NCI-H1105 treated with DMSO at 0.1 percent for 48 hours (cell line): ENCODE measurements at regions not wholly inside any gene's neighbourhood (a gene's known extent, or its start where the extent isn't known, plus 50 kb on each side); places are given as distances from the start of the nearest gene placed in this dataset.
"Not testable (repeated sequence)": the region's sequence is repeated elsewhere in the genome, so short reads cannot be mapped to it uniquely, and the experiment has no call there.

Experiments
- DNase-seq: peaks from one replicate; lab custom pipeline; 2025; lab: John Stamatoyannopoulos, UW

DNA sequence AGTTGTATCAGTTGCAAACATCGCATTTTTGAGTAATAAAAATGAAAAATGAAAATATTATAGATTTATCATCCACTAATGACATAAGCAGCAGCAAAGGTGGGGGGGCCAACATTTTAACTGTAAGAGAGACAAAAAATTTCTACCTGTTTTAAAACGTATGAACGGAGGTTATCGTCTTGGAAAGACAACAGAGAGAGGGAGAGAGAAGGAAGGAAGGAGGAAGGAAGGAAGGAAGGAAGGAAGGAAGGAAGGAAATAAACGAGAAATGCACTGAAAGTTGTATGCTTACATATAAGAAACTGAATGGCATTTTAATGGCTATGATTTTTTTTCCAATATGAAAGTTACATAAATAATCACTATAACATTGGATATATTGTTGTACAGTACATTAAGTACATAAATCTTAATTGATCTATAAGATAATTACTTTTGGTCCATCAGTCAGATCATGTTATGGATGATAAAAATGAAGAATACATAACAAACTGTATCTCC, 862.8 kb upstream of the SLITRK1 start:
- no peak for DNase-seq

DNA sequence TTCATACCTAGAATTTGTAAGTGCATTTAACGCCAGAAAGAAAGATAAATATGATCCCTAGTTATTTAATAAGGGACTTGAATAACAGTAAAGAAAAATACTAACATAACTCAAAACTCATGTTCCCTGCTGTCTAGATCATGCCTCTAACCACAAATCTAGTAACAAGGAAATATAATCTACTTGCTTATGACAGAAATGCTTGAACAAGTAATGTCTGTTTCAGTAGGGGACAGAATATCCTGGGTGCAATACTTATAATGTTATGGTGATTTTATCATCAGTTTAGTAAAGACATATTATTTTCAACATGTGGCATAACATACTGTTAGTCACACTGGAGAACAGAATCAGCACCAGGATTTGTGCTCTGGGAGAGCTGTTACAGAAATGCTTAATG, 861.9 kb upstream of the SLITRK1 start:
- no peak for DNase-seq

DNA sequence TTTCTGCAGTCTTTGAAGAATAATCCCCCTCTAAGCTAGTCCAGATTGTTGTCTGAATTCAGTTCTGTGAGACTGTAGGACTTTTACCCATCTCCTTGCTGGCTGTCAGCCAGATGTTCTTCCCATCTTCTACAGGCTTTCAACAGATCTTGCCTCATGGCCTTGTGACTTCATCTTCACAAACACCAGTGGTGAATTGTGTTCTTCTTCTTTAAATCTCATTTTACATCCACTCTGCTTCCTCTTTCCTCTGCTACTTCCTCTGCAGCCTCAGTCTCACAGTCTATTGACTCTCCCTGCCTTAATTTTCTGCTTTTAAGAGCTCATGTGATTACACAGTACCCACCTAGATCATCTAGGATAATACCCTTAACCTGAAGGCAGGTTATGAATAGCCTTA, 859.0 kb upstream of the SLITRK1 start:
- DNase-seq = no peak

DNA sequence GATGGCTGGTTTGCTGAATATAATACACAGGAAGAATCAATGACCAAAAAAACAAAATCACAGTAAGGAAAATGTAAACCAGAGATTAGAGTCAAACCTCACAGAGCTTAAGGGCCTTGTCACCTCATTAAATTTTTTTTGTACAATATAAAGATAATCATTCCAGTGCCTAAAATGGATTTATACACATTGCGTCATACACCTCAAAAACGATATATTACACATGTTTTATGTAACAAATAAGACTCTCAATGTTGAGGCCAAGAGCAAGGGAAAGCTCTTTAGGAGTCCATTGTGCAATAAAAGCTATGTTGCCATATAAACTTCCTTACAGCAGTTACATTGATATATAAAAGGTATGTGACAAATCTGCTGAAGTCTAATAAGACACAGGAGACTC, 856.7 kb upstream of the SLITRK1 start:
- no peak for DNase-seq

DNA sequence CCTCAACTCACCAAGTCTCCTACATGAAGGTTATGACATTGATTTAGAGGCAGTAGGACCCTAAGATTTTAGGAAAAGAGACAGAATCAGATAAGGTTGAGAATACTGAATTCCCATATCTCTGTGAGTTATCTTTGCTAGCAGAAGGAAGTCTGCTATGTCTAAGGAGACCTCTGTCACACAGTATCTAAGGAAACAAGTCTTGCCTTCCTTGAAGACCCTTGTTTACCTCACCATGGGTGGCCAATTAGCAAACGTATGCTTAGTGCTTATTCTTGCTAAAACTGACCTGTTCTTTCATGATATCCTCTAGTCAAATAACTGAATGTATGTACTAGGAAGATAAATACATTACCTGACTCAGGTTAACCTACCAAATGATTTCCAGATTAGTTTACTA, 855.4 kb upstream of the SLITRK1 start:
- no peak for DNase-seq

DNA sequence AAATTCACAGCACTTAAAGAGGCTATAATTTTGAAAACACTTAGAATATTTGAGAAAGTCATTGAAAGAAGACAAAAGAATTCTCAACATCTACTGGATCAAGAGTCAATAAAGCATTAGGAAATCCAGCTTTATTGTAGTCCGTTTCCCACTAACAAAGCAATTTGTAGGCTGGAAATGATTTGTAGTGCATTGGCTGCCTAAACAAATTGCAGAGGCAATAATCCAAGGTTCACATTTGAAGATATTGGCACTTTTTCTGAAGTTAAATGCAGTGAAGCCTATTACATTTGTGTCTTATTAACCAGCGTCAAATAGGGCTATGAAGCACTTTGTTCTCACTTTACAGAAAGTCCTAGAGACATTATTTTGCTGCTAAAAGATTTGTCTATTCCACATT, 848.1 kb upstream of the SLITRK1 start:
- peak; percentile 20 for DNase-seq

DNA sequence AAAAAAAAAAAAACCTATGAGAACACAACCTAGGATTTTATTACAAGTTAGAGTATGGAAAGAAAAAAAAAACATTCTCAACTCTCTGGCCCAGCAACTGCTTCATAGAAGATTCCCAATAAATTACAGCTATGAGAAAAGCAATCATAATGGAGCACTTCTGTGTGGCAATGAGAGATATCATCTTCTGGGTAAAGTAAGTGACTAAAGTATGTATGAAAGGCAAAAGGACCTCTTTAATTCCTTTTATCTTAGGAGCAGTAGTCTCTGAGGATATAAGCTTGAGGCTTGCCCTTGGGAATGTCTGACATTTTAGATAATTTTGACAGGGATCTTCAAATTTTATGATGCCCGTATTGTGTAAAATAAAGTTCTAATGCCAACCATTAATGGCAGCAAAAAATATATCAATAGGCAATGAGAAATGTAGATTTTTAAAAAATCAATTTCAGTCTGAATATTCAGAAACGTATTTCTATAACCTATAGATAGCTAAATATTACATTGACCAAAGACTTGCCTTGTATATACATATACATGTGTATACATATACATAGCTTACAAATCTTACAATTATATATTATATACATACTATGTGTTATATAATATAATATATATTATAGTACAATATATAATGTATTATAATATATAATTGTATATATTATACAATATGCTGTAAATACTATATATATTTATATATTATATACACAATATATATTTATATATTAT, 823.9 kb upstream of the SLITRK1 start:
- DNase-seq = no peak

DNA sequence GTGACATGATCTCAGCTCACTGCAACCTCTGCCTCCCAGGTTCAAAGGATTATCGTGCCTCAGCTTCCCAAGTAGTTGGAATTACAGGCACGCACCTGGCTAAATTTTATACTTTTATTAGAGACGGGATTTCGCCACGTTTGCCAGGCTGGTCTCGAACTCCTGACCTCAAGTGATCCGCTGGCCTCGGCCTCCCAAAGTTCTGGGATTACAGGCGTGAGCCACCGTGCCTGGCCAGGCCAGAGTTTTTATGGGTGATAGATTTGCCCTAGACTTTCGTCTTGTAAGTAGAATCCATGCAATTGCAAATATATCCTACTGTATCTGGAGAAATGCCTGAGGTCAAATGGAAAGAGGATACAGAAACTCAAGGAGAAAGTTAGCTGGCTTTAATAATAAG, 819.9 kb upstream of the SLITRK1 start:
- no peak for DNase-seq

DNA sequence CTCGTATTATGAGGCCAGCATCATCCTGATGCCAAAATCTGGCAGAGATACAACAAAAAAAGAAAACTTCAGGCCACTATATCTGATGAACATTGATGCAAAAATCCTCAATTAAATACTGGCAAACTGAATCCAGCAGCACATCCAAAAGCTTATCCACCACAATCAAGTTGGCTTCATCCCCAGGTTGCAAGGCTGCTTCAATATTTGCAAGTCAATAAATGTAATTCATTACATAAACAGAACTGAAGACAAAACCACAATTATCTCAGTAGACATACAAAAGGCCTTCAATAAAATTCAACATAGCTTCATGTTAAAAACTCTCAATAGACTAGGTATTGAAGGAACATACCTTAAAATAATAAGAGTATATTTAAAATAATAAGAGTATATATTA, 815.3 kb upstream of the SLITRK1 start:
- DNase-seq = not testable (repeated sequence)

DNA sequence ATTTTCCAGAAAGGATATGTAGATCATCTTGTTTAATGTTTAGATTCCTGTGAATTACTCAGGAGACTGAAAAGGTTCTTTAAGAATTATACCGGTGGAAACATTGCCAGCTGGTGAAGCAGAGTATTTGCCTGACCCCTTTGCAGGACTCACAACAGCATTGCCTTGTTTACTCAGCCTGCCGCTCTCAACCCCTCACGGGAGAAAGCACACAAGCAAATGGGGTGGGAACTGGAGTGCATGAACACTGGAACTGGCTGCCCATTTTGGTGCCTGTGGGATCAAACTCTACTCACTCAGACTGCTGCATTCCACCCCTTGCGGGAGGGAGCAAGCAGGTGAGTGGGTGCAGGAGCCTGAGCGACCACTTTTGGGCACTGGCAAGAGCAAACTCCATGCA, 804.7 kb upstream of the SLITRK1 start:
- no peak for DNase-seq

DNA sequence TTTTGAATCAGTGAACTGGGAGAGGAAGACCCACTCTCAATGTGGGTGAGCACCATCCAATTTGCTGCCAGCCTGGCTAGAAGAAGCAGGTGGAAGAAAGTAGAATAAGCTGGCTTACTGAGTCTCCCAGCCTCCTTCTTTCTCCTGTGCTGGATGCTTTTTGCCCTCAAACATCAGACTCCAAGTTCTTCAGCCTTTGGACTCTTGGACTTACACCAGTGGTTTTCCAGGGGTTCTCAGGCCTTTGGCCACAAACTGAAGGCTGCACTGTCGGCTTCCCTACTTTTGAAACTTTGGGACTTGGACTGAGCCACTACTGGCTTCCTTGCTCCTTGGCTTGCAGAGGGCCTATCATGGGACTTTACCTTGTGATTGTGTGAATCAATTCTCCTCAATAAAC, 804.2 kb upstream of the SLITRK1 start:
- DNase-seq = no peak

DNA sequence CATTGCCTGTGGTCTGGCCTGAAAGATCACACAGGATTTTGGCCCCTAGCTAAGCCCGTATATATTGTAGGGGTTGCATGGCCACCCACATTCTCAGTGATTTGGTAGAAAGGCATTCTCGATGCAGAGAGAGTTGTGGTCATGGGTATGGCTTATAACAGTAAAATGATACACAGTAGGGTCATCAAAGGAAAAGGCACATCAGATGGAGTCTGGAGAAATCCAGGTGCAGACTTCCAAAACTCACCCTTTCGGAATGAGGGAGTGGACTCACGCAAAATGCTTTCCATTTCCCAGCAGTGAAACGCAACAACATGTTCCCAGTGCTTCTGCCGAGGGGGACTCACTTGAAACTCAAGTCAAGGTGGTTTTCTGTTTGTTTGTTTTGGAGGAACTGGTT, 802.5 kb upstream of the SLITRK1 start:
- no peak for DNase-seq

DNA sequence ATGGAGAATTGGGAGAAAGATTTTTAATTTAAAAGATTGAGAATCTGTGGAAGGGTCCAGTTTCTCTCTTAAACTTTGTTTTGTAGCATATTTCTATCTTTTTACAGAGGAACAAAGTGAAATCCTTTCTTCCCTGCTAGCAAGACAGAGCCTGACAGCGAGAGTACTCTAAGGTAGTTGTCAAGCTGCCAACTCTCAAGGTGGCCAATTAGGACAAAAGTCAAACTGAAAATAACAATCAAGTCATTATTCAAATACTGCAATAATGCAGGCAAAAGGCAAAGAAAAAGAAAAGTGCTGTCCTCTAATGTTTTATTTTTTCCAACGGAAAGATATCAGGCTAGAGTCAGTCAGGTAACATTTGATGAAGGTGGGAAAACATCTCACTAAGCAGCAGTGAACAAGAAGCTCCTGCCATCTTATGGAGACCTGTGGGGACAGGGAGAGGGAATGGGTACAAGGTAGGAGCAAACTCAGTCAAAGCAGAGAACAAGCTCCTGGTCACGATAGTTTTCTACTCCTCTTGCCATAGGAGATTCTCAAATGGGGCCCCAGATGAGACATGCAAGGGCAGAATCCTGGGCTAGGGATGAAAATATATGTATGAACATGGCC, 801.9 kb upstream of the SLITRK1 start:
- DNase-seq = peak; percentile 69

DNA sequence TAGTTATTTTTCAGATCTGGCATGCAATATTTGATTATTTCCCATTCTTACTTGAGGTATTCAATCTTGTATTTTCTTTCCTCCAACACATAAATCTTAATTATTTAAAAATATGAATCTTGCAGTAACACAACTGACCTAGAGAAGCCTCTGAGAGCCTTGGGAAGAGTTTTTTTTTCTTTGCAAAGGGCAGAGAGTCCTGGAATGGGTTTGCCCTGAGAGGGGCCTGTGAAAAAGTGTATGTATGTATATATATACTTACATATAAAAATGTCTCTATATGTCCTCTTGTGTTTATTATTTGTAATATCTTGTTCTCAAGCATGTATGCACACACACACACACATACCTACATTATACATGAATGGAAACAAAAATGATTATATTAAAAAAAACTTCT, 801.2 kb upstream of the SLITRK1 start:
- no peak for DNase-seq

DNA sequence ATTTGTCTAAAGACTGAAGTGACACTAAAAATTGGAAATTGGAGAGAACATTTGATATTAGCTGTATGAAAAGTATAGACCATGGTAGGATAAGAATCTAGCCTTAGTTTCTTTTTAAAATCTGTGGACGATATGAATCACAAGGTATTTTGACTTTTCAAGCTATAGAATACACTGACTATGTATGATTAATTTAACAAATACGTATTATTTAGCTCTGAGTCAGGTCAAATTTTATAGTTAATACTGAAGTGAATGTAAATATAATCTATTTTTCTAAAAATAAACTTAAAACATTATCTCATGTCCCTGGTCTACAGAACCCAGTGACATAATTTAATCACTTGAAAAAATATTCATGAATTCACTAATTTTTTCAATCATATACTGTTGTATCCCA, 795.6 kb upstream of the SLITRK1 start:
- no peak for DNase-seq

DNA sequence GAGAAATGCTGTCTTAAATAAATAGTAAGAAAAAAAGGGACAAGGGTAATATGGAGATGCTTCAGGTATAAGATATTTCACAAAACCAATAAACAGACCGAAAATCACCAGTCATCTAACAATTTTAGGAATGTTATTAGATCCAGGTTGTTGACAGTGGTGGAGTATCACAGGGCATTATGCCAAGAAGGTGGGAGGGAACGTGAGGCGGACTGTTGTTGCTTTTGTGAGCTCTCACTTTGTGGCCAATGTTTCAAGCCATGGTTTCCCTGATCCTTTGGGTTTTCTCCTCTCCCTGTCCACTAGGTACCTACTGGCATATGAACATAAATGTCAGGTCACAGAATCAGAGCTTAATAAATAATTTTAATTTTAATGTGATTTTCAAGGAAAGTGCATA, 790.3 kb upstream of the SLITRK1 start:
- DNase-seq = peak; percentile 17

DNA sequence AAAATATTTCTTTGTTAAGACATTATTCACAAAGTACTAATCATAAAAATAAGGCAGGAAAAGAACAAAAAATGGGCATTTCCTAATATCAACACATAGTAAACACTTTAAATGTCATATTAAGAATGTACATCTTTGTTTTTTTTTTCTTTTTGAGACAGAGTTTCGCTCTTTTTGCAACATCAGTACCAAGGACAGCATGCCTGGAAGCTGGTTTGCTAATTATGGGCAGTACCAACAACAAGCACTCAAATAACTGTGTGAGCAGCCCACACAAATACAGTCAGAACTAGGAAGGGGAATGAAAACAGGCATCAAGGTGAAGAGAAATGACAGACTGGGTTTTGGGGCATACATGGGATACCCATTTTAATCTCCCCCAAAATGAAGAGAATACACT, 788.0 kb upstream of the SLITRK1 start:
- no peak for DNase-seq

DNA sequence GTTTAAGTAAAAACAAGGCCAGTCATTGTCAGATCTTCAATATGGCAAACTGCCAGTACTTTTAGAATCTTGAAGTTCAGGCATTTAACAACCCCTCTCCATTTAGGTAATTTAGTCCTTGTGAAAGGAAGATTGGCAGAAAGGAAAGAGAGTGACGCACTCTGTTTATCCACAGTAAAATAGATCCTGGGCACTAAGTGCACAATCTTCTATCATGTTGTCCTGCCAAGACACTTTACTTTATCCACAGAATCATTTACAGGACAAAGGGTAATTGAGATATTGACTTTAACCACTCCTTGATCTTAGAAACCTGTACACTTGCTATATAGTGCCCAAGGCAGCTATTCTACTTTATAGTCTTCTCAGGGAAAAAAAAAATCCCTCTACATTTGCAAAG, 786.4 kb upstream of the SLITRK1 start:
- peak; percentile 69 for DNase-seq

DNA sequence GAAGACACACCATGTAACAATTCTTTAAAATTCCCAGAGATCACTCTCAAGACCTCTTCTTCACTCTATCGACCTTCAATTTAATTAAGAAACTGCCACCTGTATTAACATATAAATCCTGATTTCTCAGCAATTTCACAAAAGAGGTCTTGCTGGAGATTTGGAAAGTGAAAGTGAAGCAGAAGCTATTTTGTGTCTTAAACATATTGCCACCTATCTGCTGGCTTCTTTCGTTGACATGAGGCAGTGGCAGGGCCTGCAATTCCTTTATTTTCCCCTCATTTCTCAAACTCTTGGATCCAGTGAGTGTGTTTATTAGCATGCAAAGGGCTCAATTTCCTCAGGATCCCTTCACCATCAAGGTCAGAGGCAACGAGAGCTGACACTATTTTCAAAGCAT, 780.2 kb upstream of the SLITRK1 start:
- no peak for DNase-seq

DNA sequence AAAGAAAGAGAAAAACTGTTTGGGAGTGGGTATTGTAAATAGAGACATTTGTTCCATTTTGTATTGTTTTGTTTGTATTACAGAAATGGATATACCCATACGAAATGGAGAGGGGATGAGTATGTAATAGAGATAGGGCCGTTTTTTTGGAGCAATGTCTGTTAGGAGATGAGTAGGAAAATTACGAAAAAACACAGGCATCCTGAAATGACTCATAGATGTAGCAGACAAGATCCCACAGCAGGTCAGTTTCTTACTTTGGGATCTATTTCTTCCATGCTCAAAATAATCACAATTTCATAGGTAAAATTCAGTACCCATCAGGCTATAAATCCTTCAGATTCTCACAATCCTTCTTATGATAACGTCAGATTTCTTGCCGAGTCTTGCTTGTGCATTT, 779.4 kb upstream of the SLITRK1 start:
- DNase-seq = no peak

DNA sequence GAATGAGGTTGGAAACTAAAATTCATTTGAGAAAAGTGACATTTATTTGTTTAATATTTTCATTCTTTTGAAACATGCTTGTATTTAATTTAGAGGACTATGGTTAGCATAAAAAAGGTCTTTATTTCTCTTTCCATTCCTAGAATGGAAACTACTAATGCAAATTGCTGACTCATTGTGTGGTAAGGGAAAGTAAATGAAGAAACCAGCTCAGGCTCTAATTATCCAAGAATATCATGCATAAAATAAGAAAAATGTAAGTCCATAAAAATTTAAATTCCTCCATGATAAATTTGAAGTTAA, 777.0 kb upstream of the SLITRK1 start:
- no peak for DNase-seq

DNA sequence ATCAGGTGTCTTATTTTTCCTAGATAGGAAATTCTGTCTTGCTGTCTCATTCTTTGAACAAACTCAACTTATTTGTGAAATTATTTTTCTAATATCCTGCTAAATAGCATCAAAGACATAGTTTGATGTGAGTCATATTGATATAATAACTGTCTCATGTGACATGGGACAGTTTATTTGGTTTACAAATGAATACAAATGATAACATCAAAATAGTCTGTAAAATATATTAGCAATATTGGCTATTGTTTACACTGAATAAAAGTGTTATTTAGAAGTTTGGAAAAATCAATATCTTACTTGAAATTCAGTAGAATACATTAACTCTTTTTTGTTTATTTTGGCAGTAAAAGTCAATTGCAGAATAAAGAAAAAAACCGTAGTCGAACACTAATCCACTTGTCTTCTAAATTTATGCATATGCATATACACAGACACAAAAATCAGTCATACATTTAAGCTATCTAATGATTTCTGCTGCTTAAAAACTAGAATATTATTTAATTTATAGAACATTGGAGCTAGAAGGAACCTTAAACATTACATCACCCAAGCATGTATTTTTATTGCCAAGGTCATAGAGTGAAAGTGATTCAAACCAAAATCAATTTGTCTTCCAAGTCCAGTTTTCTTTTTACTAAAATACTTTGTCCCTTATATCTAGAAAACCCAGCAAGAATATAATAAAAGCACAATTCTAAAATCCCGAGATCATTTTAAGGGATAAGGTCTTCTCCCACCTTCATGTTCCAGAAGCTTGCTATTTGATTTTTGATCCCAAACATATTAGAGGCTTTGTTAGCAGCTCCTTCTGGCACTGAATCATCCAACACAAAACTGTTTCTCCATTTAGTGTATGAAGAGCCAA, 776.5 kb upstream of the SLITRK1 start:
- no peak for DNase-seq

DNA sequence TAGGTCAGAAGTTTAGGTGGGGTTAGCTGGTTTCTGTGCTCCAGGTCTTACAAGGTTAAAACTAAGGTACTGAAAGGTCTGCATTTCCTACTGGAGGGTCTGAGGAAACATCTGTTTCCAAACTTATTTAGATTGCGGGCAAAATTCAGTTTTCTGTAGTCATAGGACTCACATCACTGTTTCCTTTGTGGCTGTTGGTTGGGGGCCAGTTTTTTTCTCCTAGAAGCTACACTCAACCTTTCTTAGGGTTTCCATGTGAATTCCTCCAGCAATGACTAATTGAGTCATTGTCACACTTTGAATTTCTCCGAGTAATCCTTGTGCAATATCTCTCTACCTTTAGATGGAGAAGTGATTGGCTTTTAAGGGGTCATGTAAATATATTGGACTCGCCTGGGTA, 773.4 kb upstream of the SLITRK1 start:
- DNase-seq = no peak
